ENCODE measurements at regions not wholly inside any gene's neighbourhood (a gene's known extent, or its start where the extent isn't known, plus 50 kb on each side); places are given as distances from the start of the nearest gene placed in this dataset.

DNA sequence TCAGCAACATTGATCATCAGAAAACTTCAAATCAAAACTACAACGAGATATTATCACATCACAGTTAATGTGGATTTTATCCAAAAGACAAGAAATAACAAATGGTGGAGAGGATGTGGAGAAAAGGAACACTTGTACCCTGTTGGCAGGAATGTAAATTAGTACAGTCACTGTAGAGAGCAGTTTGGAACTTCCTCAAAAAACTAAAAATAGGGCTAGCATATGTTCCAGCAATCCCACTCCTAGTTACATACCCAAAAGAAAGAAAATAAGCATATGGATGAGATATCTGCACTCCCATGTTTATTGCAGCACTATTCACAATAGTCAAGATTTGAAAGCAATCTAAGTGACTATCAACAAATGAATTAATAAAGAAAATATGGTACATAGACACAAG, 887.7 kb upstream of the MAN1A1 start (continued):
- TF ChIP-seq, protein P1, sequence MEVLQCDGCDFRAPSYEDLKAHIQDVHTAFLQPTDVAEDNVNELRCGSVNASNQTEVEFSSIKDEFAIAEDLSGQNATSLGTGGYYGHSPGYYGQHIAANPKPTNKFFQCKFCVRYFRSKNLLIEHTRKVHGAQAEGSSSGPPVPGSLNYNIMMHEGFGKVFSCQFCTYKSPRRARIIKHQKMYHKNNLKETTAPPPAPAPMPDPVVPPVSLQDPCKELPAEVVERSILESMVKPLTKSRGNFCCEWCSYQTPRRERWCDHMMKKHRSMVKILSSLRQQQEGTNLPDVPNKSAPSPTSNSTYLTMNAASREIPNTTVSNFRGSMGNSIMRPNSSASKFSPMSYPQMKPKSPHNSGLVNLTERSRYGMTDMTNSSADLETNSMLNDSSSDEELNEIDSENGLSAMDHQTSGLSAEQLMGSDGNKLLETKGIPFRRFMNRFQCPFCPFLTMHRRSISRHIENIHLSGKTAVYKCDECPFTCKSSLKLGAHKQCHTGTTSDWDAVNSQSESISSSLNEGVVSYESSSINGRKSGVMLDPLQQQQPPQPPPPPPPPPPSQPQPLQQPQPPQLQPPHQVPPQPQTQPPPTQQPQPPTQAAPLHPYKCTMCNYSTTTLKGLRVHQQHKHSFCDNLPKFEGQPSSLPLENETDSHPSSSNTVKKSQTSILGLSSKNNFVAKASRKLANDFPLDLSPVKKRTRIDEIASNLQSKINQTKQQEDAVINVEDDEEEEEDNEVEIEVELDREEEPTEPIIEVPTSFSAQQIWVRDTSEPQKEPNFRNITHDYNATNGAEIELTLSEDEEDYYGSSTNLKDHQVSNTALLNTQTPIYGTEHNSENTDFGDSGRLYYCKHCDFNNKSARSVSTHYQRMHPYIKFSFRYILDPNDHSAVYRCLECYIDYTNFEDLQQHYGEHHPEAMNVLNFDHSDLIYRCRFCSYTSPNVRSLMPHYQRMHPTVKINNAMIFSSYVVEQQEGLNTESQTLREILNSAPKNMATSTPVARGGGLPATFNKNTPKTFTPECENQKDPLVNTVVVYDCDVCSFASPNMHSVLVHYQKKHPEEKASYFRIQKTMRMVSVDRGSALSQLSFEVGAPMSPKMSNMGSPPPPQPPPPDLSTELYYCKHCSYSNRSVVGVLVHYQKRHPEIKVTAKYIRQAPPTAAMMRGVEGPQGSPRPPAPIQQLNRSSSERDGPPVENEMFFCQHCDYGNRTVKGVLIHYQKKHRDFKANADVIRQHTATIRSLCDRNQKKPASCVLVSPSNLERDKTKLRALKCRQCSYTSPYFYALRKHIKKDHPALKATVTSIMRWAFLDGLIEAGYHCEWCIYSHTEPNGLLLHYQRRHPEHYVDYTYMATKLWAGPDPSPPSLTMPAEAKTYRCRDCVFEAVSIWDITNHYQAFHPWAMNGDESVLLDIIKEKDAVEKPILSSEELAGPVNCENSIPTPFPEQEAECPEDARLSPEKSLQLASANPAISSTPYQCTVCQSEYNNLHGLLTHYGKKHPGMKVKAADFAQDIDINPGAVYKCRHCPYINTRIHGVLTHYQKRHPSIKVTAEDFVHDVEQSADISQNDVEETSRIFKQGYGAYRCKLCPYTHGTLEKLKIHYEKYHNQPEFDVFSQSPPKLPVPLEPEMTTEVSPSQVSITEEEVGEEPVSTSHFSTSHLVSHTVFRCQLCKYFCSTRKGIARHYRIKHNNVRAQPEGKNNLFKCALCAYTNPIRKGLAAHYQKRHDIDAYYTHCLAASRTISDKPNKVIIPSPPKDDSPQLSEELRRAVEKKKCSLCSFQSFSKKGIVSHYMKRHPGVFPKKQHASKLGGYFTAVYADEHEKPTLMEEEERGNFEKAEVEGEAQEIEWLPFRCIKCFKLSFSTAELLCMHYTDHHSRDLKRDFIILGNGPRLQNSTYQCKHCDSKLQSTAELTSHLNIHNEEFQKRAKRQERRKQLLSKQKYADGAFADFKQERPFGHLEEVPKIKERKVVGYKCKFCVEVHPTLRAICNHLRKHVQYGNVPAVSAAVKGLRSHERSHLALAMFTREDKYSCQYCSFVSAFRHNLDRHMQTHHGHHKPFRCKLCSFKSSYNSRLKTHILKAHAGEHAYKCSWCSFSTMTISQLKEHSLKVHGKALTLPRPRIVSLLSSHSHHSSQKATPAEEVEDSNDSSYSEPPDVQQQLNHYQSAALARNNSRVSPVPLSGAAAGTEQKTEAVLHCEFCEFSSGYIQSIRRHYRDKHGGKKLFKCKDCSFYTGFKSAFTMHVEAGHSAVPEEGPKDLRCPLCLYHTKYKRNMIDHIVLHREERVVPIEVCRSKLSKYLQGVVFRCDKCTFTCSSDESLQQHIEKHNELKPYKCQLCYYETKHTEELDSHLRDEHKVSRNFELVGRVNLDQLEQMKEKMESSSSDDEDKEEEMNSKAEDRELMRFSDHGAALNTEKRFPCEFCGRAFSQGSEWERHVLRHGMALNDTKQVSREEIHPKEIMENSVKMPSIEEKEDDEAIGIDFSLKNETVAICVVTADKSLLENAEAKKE (CRISPR knock-in tag; IDR thresholded peaks at IDR 0.05) = no peak
- TF ChIP-seq EZH2 (IDR thresholded peaks at IDR 0.05; ENCODE audit: low read depth, unreplicated experiment) (no peak), CTCF (conservative IDR thresholded peaks at IDR 0.05; ENCODE audit: low read depth in 2 of 2) (no peak)

DNA sequence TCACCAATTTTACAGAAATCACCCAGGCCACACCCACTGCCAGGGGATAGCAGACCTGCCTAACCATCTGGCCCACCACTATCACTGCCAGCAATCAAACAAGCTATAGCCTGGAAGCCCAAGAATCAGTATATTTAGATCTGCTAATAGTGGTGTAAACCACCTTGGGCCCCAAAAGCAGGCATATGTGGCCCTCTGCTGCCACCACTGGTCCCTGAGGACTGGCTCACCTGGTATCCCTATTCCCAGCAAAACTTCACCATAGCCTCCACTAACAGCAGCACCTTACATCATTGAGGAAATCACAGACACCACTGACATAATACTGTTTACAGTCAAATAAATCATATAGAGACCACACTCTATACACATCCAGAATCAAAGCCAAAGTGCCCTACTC, 880.4 kb upstream of the MAN1A1 start:
- DNase-seq (ENCODE audit: low spot score) = peak; percentile 48
- peak; percentile 89 for ATAC-seq
- H3K4me1 ChIP-seq (ENCODE audit: insufficient read depth) = peaks cover 6% of the 10 kb centered on the region; the same call in 1 of the 2 replicates

More for the DNA sequence above, 880.4 kb upstream of the MAN1A1 start:
- peaks cover 5% of the 10 kb centered on the region; the same call in 2 of the 3 replicates for H3K4me1 Mint-ChIP-seq
- no peaks in the 10 kb centered on the region for H3K79me2 ChIP-seq (replicated peaks; ENCODE audit: insufficient read depth)
- H3K4me2 ChIP-seq = no peak overlapping the region
- no peak overlapping the region for H3K27ac Mint-ChIP-seq
- peaks cover 2% of the 10 kb centered on the region for H3K27me3 Mint-ChIP-seq (ENCODE audit: insufficient read depth, low read depth, poor library complexity)
- no peak overlapping the region; the same call in 1 of the 2 replicates for H2AFZ ChIP-seq
- no peaks in the 10 kb centered on the region for H4K20me1 ChIP-seq (replicated peaks; ENCODE audit: insufficient read depth)
- H3F3A ChIP-seq (replicated peaks; ENCODE audit: low read depth) = no peaks in the 10 kb centered on the region
- H3K4me3 Mint-ChIP-seq = no peak overlapping the region
- no peaks in the 10 kb centered on the region for H3K36me3 Mint-ChIP-seq (ENCODE audit: low read depth)
- H3K9me2 ChIP-seq (ENCODE audit: insufficient read depth) = peaks cover 14% of the 10 kb centered on the region
- H3K4me3 ChIP-seq = no peak overlapping the region
- TF ChIP-seq, protein P1 (CRISPR knock-in tag; IDR thresholded peaks at IDR 0.05) = no peak
- peak; percentile 43 to 68; a peak in 3 of 4 replicates for TF ChIP-seq CTCF (conservative IDR thresholded peaks at IDR 0.05; ENCODE audit: low read depth in 2 of 2)
- H3K36me3 ChIP-seq (ENCODE audit: insufficient read depth) = no peaks in the 10 kb centered on the region
- H3K27me3 ChIP-seq (ENCODE audit: insufficient read depth) = no peaks in the 10 kb centered on the region
- no peaks in the 10 kb centered on the region; the same call in 2 of the 3 replicates for H3K9me3 Mint-ChIP-seq
- no peak overlapping the region for H3K27ac ChIP-seq (ENCODE audit: low read depth)
